ENCODE measurements at regions not wholly inside any gene's neighbourhood (a gene's known extent, or its start where the extent isn't known, plus 50 kb on each side); places are given as distances from the start of the nearest gene placed in this dataset.

GRCh38 chr16:6861135-6861814 lies 471.4 kb upstream of the RBFOX1 start:
- no TSS peak for BruUV-seq (replicated peaks)
- CTCF ChIA-PET: no interaction called here
- Histone ChIP-seq H3K4me2 (ENCODE audit: low read length) (no peak overlapping the region), H3K9ac (ENCODE audit: low read length) (no peak overlapping the region), H3F3A (ENCODE audit: low read length, unreplicated experiment) (no peaks in the 10 kb centered on the region), H3K9me3 (ENCODE audit: low read length) (no peaks in the 10 kb centered on the region), H3K9me2 (replicated peaks; ENCODE audit: low read length) (no peaks in the 10 kb centered on the region), H3K4me1 (ENCODE audit: insufficient read depth, low read length) (no peaks in the 10 kb centered on the region), H3K27ac (ENCODE audit: low read length) (no peak overlapping the region), H4K20me1 (ENCODE audit: low read length) (no peaks in the 10 kb centered on the region), H3K79me2 (ENCODE audit: low read length) (no peaks in the 10 kb centered on the region), H3K4me3 (ENCODE audit: low read length) (no peak overlapping the region), H3K36me3 (ENCODE audit: low read depth, low read length) (no peaks in the 10 kb centered on the region), H2AFZ (ENCODE audit: low read length) (no peak overlapping the region), H3K27me3 (ENCODE audit: low read length) (no peaks in the 10 kb centered on the region)
- intact Hi-C loops (cut with micrococcal nuclease): no loop called here
- no peak for ATAC-seq
- TF ChIP-seq EZH2phosphoT487 (IDR thresholded peaks at IDR 0.05; ENCODE audit: borderline replicate concordance, low read length): no peak
- no peak for TF ChIP-seq EZH2 (IDR thresholded peaks at IDR 0.05; ENCODE audit: low read length, unreplicated experiment)
- TF ChIP-seq CTCF (conservative IDR thresholded peaks at IDR 0.05; ENCODE audit: low read depth, low read length): no peak
- POLR2A ChIA-PET (ENCODE audit: unreplicated experiment): no interaction called here
- no peak for DNase-seq

DNA sequence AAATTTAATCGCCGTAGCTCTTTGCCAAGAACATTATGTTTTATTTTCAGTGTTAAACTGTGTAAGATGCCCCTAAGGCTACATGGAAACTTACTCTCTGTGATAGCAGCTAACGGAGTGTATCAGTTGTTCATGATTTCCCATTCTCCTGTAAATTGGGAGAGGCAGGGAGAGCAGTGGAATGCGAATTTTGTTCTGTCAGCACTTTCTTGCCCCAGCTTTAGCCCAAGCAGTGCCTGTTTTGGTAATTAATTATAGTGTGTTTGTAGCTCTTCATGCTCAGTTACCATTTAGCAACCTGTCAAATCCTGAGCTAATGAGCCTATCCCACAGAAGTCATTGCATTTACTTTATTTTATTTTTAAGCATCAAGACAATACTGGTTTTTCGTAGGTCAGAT lies 475.1 kb upstream of the RBFOX1 start:
- BruUV-seq (replicated peaks): no TSS peak
- Histone ChIP-seq H3K4me1 (ENCODE audit: insufficient read depth, low read length) (no peaks in the 10 kb centered on the region), H4K20me1 (ENCODE audit: low read length) (no peaks in the 10 kb centered on the region), H3K9me3 (ENCODE audit: low read length) (no peaks in the 10 kb centered on the region), H3K27me3 (ENCODE audit: low read length) (no peaks in the 10 kb centered on the region), H3K36me3 (ENCODE audit: low read depth, low read length) (no peaks in the 10 kb centered on the region), H2AFZ (ENCODE audit: low read length) (no peak overlapping the region), H3K4me3 (ENCODE audit: low read length) (no peak overlapping the region), H3F3A (ENCODE audit: low read length, unreplicated experiment) (no peaks in the 10 kb centered on the region), H3K9ac (ENCODE audit: low read length) (no peak overlapping the region), H3K79me2 (ENCODE audit: low read length) (no peaks in the 10 kb centered on the region), H3K4me2 (ENCODE audit: low read length) (no peak overlapping the region), H3K9me2 (replicated peaks; ENCODE audit: low read length) (no peaks in the 10 kb centered on the region), H3K27ac (ENCODE audit: low read length) (no peak overlapping the region)
- no peak for TF ChIP-seq CTCF (conservative IDR thresholded peaks at IDR 0.05; ENCODE audit: low read depth, low read length)
- no peak for TF ChIP-seq EZH2phosphoT487 (IDR thresholded peaks at IDR 0.05; ENCODE audit: borderline replicate concordance, low read length)
- TF ChIP-seq EZH2 (IDR thresholded peaks at IDR 0.05; ENCODE audit: low read length, unreplicated experiment): no peak
- intact Hi-C loops (cut with micrococcal nuclease): no loop called here
- no peak for ATAC-seq
- DNase-seq: no peak
- CTCF ChIA-PET: no interaction called here
- POLR2A ChIA-PET (ENCODE audit: unreplicated experiment): no interaction called here

GRCh38 chr16:6856578-6856977 lies 476.1 kb upstream of the RBFOX1 start:
- TF ChIP-seq CTCF (conservative IDR thresholded peaks at IDR 0.05; ENCODE audit: low read depth, low read length) (no peak), EZH2phosphoT487 (IDR thresholded peaks at IDR 0.05; ENCODE audit: borderline replicate concordance, low read length) (no peak), EZH2 (IDR thresholded peaks at IDR 0.05; ENCODE audit: low read length, unreplicated experiment) (no peak)
- H3K9me2 ChIP-seq (replicated peaks; ENCODE audit: low read length): no peaks in the 10 kb centered on the region
- no peaks in the 10 kb centered on the region for H3K27me3 ChIP-seq (ENCODE audit: low read length)
- H4K20me1 ChIP-seq (ENCODE audit: low read length): no peaks in the 10 kb centered on the region
- ATAC-seq (no peak), DNase-seq (no peak)
- no peak overlapping the region for H3K4me3 ChIP-seq (ENCODE audit: low read length)
- POLR2A ChIA-PET (ENCODE audit: unreplicated experiment): no interaction called here
- H3K36me3 ChIP-seq (ENCODE audit: low read depth, low read length): no peaks in the 10 kb centered on the region
- H3K79me2 ChIP-seq (ENCODE audit: low read length): no peaks in the 10 kb centered on the region
- BruUV-seq (replicated peaks): no TSS peak
- CTCF ChIA-PET: no interaction called here
- no peak overlapping the region for H2AFZ ChIP-seq (ENCODE audit: low read length)
- H3K27ac ChIP-seq (ENCODE audit: low read length): no peak overlapping the region
- no peaks in the 10 kb centered on the region for H3F3A ChIP-seq (ENCODE audit: low read length, unreplicated experiment)
- H3K4me2 ChIP-seq (ENCODE audit: low read length): no peak overlapping the region
- intact Hi-C loops (cut with micrococcal nuclease): no loop called here
- H3K9me3 ChIP-seq (ENCODE audit: low read length): no peaks in the 10 kb centered on the region
- no peak overlapping the region for H3K9ac ChIP-seq (ENCODE audit: low read length)
- no peaks in the 10 kb centered on the region for H3K4me1 ChIP-seq (ENCODE audit: insufficient read depth, low read length)
